Activated effector memory CD4-positive, alpha-beta T cell treated with anti-CD3 and anti-CD28 coated beads, Interleukin-2, amount 50 U/mL, for 16 hours (primary cell): ENCODE measurements at regions not wholly inside any gene's neighbourhood (a gene's known extent, or its start where the extent isn't known, plus 50 kb on each side); places are given as distances from the start of the nearest gene placed in this dataset.
"Not testable (repeated sequence)": the region's sequence is repeated elsewhere in the genome, so short reads cannot be mapped to it uniquely, and the experiment has no call there.

Experiments
- DNase-seq: peaks from one replicate; pipeline ENCODE4 v3.0.0-alpha.2; 2020

- DNase-seq: no peak
Observed at GRCh38 chr6:112522587-112522986, 175.5 kb downstream of the RFPL4B start.

GRCh38 chr6:112524071-112524470 is 176.9 kb downstream of the RFPL4B start:
- DNase-seq: no peak

GRCh38 chr6:112525749-112526148 is 178.6 kb downstream of the RFPL4B start:
- no peak for DNase-seq

GRCh38 chr6:112526594-112526993 is 179.5 kb downstream of the RFPL4B start:
- no peak for DNase-seq

- not testable (repeated sequence) for DNase-seq
Observed at GRCh38 chr6:112528306-112528705, 181.2 kb downstream of the RFPL4B start.

GRCh38 chr6:112535816-112536215 is 188.7 kb downstream of the RFPL4B start:
- DNase-seq: no peak

- DNase-seq: no peak
Observed at GRCh38 chr6:112539355-112539754, 192.2 kb downstream of the RFPL4B start.

GRCh38 chr6:112541847-112542246 is 194.7 kb downstream of the RFPL4B start:
- DNase-seq: not testable (repeated sequence)

GRCh38 chr6:112547321-112548085 is 200.4 kb downstream of the RFPL4B start:
- DNase-seq: not testable (repeated sequence)

GRCh38 chr6:112549749-112550148 is 202.6 kb downstream of the RFPL4B start:
- no peak for DNase-seq

- DNase-seq: no peak
Observed at GRCh38 chr6:112557435-112557834, 210.3 kb downstream of the RFPL4B start.

GRCh38 chr6:112557961-112558360 is 210.8 kb downstream of the RFPL4B start:
- no peak for DNase-seq

- DNase-seq: no peak
Observed at GRCh38 chr6:112560651-112561050, 213.5 kb downstream of the RFPL4B start.

GRCh38 chr6:112562301-112563231 is 215.4 kb downstream of the RFPL4B start:
- DNase-seq: no peak

GRCh38 chr6:112563368-112563767 is 216.2 kb downstream of the RFPL4B start:
- no peak for DNase-seq

GRCh38 chr6:112568066-112568465 is 220.9 kb downstream of the RFPL4B start:
- DNase-seq: no peak

GRCh38 chr6:112571488-112572270 is 224.5 kb downstream of the RFPL4B start:
- no peak for DNase-seq

- no peak for DNase-seq
Observed at GRCh38 chr6:112574190-112574589, 227.1 kb downstream of the RFPL4B start.

- no peak for DNase-seq
Observed at GRCh38 chr6:112575309-112575834, 228.2 kb downstream of the RFPL4B start.

- no peak for DNase-seq
Observed at GRCh38 chr6:112576423-112576822, 229.3 kb downstream of the RFPL4B start.

- DNase-seq: no peak
Observed at GRCh38 chr6:112579601-112580000, 232.5 kb downstream of the RFPL4B start.

GRCh38 chr6:112581015-112581414 is 233.9 kb downstream of the RFPL4B start:
- DNase-seq: no peak

GRCh38 chr6:112590326-112590725 is 243.2 kb downstream of the RFPL4B start:
- DNase-seq: no peak
